K562 (cell line): ENCODE measurements at regions not wholly inside any gene's neighbourhood (a gene's known extent, or its start where the extent isn't known, plus 50 kb on each side); places are given as distances from the start of the nearest gene placed in this dataset.

Experiments
- ATAC-seq: fragments of 200-7000 bp; cut with Tn5 transposase; 3 replicates; pipeline ENCODE4 v1.9.1; 2020; ENCODE audit warnings: moderate library complexity
- BruUV-seq: library from RNA; stranded (reverse); fragments of 400-500 nt; replicated peaks from 2 replicates; lab custom pipeline; 2021; lab: Mats Ljungman, UMichigan
- CTCF ChIA-PET: fragments of 300-600 bp; formaldehyde crosslinking; extraction: SDS; loops from one replicate; lab custom pipeline; 2021; ENCODE audit warnings: low intra/inter-chr PET ratio; lab: Yijun Ruan, JAX
- POLR2A ChIA-PET: fragments of 300-600, 350-650 bp; sonication (Branson Sonifier 250); formaldehyde crosslinking; extraction: SDS; loops from one replicate; lab custom pipeline; 2021; ENCODE audit warnings: antibody characterized with exemption, inconsistent platforms; lab: Yijun Ruan, JAX
- DNase-seq, 4 experiments: peaks; one replicate each; pipeline versions ENCODE4 v3.0.0 to v3.0.0-alpha.2; 2011 to 2018; ENCODE audit warnings: low spot score in 3 of 4, mixed read lengths in 3 of 4; ENCODE audit errors: extremely low read depth in 1 of 4
- FAIRE-seq: peaks from 2 replicates; lab custom pipeline; 2011; peaks lifted over from hg19 to GRCh38; lab: Jason Lieb, UNC
- H2AFZ ChIP-seq: 2 replicates; pipeline ENCODE4 v1.6.0; 2011; ENCODE audit warnings: low read depth, low read length, control low read depth, inconsistent platforms
- H3K27ac ChIP-seq: fragments of 200-600 bp; 3 replicates; pipeline ENCODE4 v1.8.0; 2011; ENCODE audit warnings: low read depth, mild to moderate bottlenecking, control low read depth, inconsistent platforms, low read length, moderate library complexity, mixed read lengths; ENCODE audit errors: extremely low read depth
- H3K27me3 ChIP-seq, 2 experiments: fragments of 300-600 bp in 1 of 2; 2 replicates in 1 of 2; 3 replicates in 1 of 2; pipeline versions ENCODE4 v1.6.0 to v1.8.0; 2011; ENCODE audit warnings: inconsistent platforms in 2 of 2, low read length in 2 of 2, mild to moderate bottlenecking in 1 of 2, mixed read lengths in 1 of 2, moderate library complexity in 1 of 2; ENCODE audit not compliant: control insufficient read depth in 2 of 2, insufficient read depth in 2 of 2
- H3K36me3 ChIP-seq: fragments of 300-600 bp; 3 replicates; pipeline ENCODE4 v1.8.0; 2011; ENCODE audit warnings: mild to moderate bottlenecking, low read length, inconsistent platforms; ENCODE audit not compliant: control insufficient read depth, insufficient read depth
- H3K4me1 ChIP-seq, 2 experiments: fragments of 200-600 bp in 1 of 2; replicated peaks in 1 of 2; 2 replicates in 1 of 2; 3 replicates in 1 of 2; pipeline versions ENCODE4 v1.5.1 to v1.8.0; 2011; ENCODE audit warnings: inconsistent platforms in 2 of 2, low read length in 2 of 2, mild to moderate bottlenecking in 1 of 2, mixed read lengths in 1 of 2, moderate library complexity in 1 of 2; ENCODE audit not compliant: control insufficient read depth in 2 of 2, insufficient read depth in 2 of 2
- H3K4me2 ChIP-seq: 2 replicates; pipeline ENCODE4 v1.6.1; 2011; ENCODE audit warnings: low read length, control low read depth, inconsistent platforms, mixed read lengths; ENCODE audit not compliant: insufficient read depth
- H3K4me3 ChIP-seq: fragments of 200-600 bp; sonication (generic), shearing (Covaris generic); 2 replicates; pipeline ENCODE4 v1.5.1; 2016; ENCODE audit warnings: control low read depth, inconsistent platforms
- H3K79me2 ChIP-seq: fragments of 200-600 bp; 3 replicates; pipeline ENCODE4 v1.8.0; 2011; ENCODE audit warnings: low read length, inconsistent platforms; ENCODE audit not compliant: control insufficient read depth, insufficient read depth
- H3K9ac ChIP-seq, 2 experiments: 2 replicates each; pipeline versions ENCODE4 v1.6.0 to v1.6.1; 2011; ENCODE audit warnings: low read depth in 2 of 2, low read length in 2 of 2, control low read depth in 1 of 2, inconsistent platforms in 1 of 2, mild to moderate bottlenecking in 1 of 2, mixed read lengths in 1 of 2; ENCODE audit not compliant: insufficient read depth in 1 of 2
- H3K9me1 ChIP-seq: one replicate; pipeline ENCODE4 v1.6.0; 2011; ENCODE audit warnings: inconsistent platforms, mild to moderate bottlenecking, low read length, moderate library complexity; ENCODE audit not compliant: control insufficient read depth, insufficient read depth
- H3K9me3 ChIP-seq: replicated peaks from 2 replicates; pipeline ENCODE4 v1.5.1; 2011; ENCODE audit warnings: low read depth, low read length, inconsistent platforms; ENCODE audit not compliant: control insufficient read depth, insufficient read depth
- H4K20me1 ChIP-seq: replicated peaks from 2 replicates; pipeline ENCODE4 v1.6.1; 2011; ENCODE audit warnings: low read length, inconsistent platforms, mixed read lengths; ENCODE audit not compliant: control insufficient read depth, insufficient read depth
- ARID1B ChIP-seq: fragments of 450-650 bp; IDR thresholded peaks from 2 replicates; pipeline ENCODE4 v1.6.1; 2016; ENCODE audit warnings: antibody characterized with exemption, mild to moderate bottlenecking, inconsistent platforms
- ARNT ChIP-seq, 2 experiments: fragments of 450-650 bp; IDR thresholded peaks; 2 replicates each; pipeline ENCODE4 v1.6.1; 2016; ENCODE audit warnings: mild to moderate bottlenecking in 1 of 2
- ASH1L ChIP-seq: fragments of 450-650 bp; IDR thresholded peaks from 2 replicates; pipeline ENCODE4 v1.6.1; 2018; ENCODE audit warnings: borderline replicate concordance, mild to moderate bottlenecking, low read depth; ENCODE audit not compliant: partially characterized antibody
- CHD4 ChIP-seq: fragments of 200-600 bp; sonication (generic); IDR thresholded peaks from 3 replicates; pipeline ENCODE4 v1.6.1; 2012; ENCODE audit warnings: low read depth, mild to moderate bottlenecking, mixed read lengths, low read length, inconsistent platforms; ENCODE audit not compliant: insufficient read depth, insufficient replicate concordance, poor library complexity, severe bottlenecking
- CREB3L1 ChIP-seq: fragments of 450-650 bp; IDR thresholded peaks from 2 replicates; pipeline ENCODE4 v1.6.1; 2014; ENCODE audit warnings: low read depth, mild to moderate bottlenecking, moderate library complexity, borderline replicate concordance
- FOXK1 ChIP-seq: sonication (generic); formaldehyde crosslinking; IDR thresholded peaks from 2 replicates; pipeline ENCODE4 v1.8.0; 2022; ENCODE audit warnings: missing genetic modification reagents, mild to moderate bottlenecking, borderline replicate concordance
- ILK ChIP-seq: fragments of 450-650 bp; IDR thresholded peaks from 2 replicates; pipeline ENCODE4 v1.6.1; 2016; ENCODE audit warnings: missing genetic modification characterization, low read depth, mild to moderate bottlenecking, missing compliant biosample characterization, moderate library complexity, borderline replicate concordance
- LEF1 ChIP-seq: fragments of 450-650 bp; IDR thresholded peaks from 2 replicates; pipeline ENCODE4 v1.6.1; 2016; ENCODE audit warnings: mild to moderate bottlenecking
- PRMT5 ChIP-seq: sonication (generic); formaldehyde crosslinking; IDR thresholded peaks from 2 replicates; pipeline ENCODE4 v1.5.0; 2020; ENCODE audit warnings: missing genetic modification reagents
- RBBP5 ChIP-seq: fragments of 200-600 bp; sonication (generic); IDR thresholded peaks from 2 replicates; pipeline ENCODE4 v1.6.1; 2012; ENCODE audit warnings: borderline replicate concordance, mild to moderate bottlenecking, low read length, control low read depth, inconsistent platforms; ENCODE audit not compliant: insufficient read depth, poor library complexity, severe bottlenecking
- RFX1 ChIP-seq: fragments of 450-650 bp; IDR thresholded peaks from 2 replicates; pipeline ENCODE4 v1.6.1; 2016; ENCODE audit warnings: mild to moderate bottlenecking, moderate library complexity
- ZNF695 ChIP-seq: fragments of 450-650 bp; formaldehyde crosslinking; IDR thresholded peaks from 2 replicates; pipeline ENCODE4 v1.4.0; 2020; ENCODE audit warnings: mild to moderate bottlenecking, moderate library complexity
- WGBS: fragments of 100-300 bp; shearing (Covaris generic); methylation state at CpG from one replicate; pipeline ENCODE4 v1.1.6; 2016; ENCODE audit warnings: low coverage, mixed read lengths; ENCODE audit not compliant: insufficient coverage; ENCODE audit errors: missing lambda C conversion rate; 5-methylcytosine and 5-hydroxymethylcytosine counted together
- in situ Hi-C: fragments of 300-500 bp; cut with MboI; formaldehyde crosslinking; loops from 4 replicates; pipeline ENCODE4 v1.15.0; 2018; ENCODE audit warnings: inconsistent platforms, mixed read lengths
- intact Hi-C: fragments of 100-400 bp; cut with micrococcal nuclease; formaldehyde crosslinking; loops from 2 replicates; pipeline ENCODE4 v1.14.2; 2022

- Histone ChIP-seq H3K9me1 (no peaks in the 10 kb centered on the region), H4K20me1 (no peaks in the 10 kb centered on the region), H3K79me2 (no peaks in the 10 kb centered on the region), H3K36me3 (no peaks in the 10 kb centered on the region), H3K27me3 (no peaks in the 10 kb centered on the region), H3K4me1 (no peaks in the 10 kb centered on the region), H3K4me3 (no peak overlapping the region), H3K9me3 (no peaks in the 10 kb centered on the region), H3K4me2 (no peak overlapping the region), H3K9ac (no peak overlapping the region), H3K27ac (no peak overlapping the region)
- in situ Hi-C loops = no loop called here
- 0% methylated on average over 3 of the region's 4 CpGs for WGBS
- no TSS peak for BruUV-seq
- DNase-seq = no peak
- POLR2A ChIA-PET = interaction anchor here (0.8 kb wide), 1 partner anchor 710 kb away, joined by 4 read pairs; no protein-coding TSS in a partner anchor
- FAIRE-seq = no peak
- intact Hi-C loops = no loop called here
- TF ChIP-seq CHD4 = no peak
- no peak for TF ChIP-seq ZNF695 (CRISPR knock-in tag)
- TF ChIP-seq RBBP5 = no peak
- TF ChIP-seq CREB3L1 = no peak
- no peak for TF ChIP-seq ARID1B
- no peak for TF ChIP-seq RFX1
- no peak for TF ChIP-seq ILK (tag)
- TF ChIP-seq ARNT (IDR thresholded peaks at IDR 0.05) = no peak
- TF ChIP-seq FOXK1 = no peak
- no peak for TF ChIP-seq LEF1
- TF ChIP-seq PRMT5 = no peak
- TF ChIP-seq ASH1L = no peak
- TF ChIP-seq, all 486 proteins: peak for 0
- no peak overlapping the region for H2AFZ ChIP-seq
- no peak for ATAC-seq
- CTCF ChIA-PET = no interaction called here
These were observed 1455.6 kb downstream of the BRINP3 start for GRCh38 chr1:189022015-189022414.
